PC-3 (cell line): ENCODE measurements at regions not wholly inside any gene's neighbourhood (a gene's known extent, or its start where the extent isn't known, plus 50 kb on each side); places are given as distances from the start of the nearest gene placed in this dataset.

ENCODE experiments used
- CTCF ChIP-seq: fragments of 300-600 bp; sonication (generic); conservative IDR thresholded peaks from 2 replicates; pipeline ENCODE4 v1.5.1; 2017; ENCODE audit warnings: antibody characterized with exemption, low read depth, mild to moderate bottlenecking, low read length
- EZH2 ChIP-seq: fragments of 300-600 bp; sonication (generic); IDR thresholded peaks from one replicate; pipeline ENCODE4 v1.6.1; 2017; ENCODE audit warnings: antibody characterized with exemption, mild to moderate bottlenecking, low read length; ENCODE audit not compliant: unreplicated experiment
- EZH2phosphoT487 ChIP-seq: fragments of 300-600 bp; sonication (generic); IDR thresholded peaks from 2 replicates; pipeline ENCODE4 v1.6.1; 2018; ENCODE audit warnings: mild to moderate bottlenecking, antibody characterized with exemption, low read length, borderline replicate concordance

- TF ChIP-seq CTCF (no peak), EZH2 (no peak), EZH2phosphoT487 (no peak)
These were observed 547.6 kb downstream of the BUD13 start for GRCh38 chr11:116225236-116225635.
